Esophagus squamous epithelium (tissue), 5 donors: ENCODE measurements at regions not wholly inside any gene's neighbourhood (a gene's known extent, or its start where the extent isn't known, plus 50 kb on each side); places are given as distances from the start of the nearest gene placed in this dataset.

ENCODE experiments used
- DNase-seq: peaks from one replicate; lab custom pipeline; 2025; lab: John Stamatoyannopoulos, UW
- H3K27ac ChIP-seq, 4 donors: fragments of 200-600 bp; sonication (generic); one replicate each; pipeline ENCODE4 v1.5.1; 2016 to 2019; ENCODE audit warnings: mild to moderate bottlenecking in 1 of 4
- H3K27me3 ChIP-seq, 4 donors: fragments of 200-600 bp; sonication (generic); 1 replicate in 3 of 4; 2 replicates in 1 of 4; pipeline versions ENCODE4 v1.5.1 to v1.6.0; 2017 to 2021; ENCODE audit warnings: antibody characterized with exemption in 1 of 4
- H3K36me3 ChIP-seq, 3 donors: fragments of 200-600 bp; sonication (generic); one replicate each; pipeline ENCODE4 v1.5.1; 2016 to 2019
- H3K4me1 ChIP-seq, 3 donors: fragments of 200-600 bp; sonication (generic); one replicate each; pipeline ENCODE4 v1.5.1; 2017 to 2019
- H3K4me3 ChIP-seq, 4 donors: fragments of 200-600 bp; sonication (generic); 1 replicate in 3 of 4; 2 replicates in 1 of 4; pipeline ENCODE4 v1.5.1; 2016 to 2019; ENCODE audit warnings: mild to moderate bottlenecking in 2 of 4, moderate library complexity in 1 of 4
- H3K9me3 ChIP-seq, 3 donors: fragments of 200-600 bp; sonication (generic); one replicate each; pipeline ENCODE4 v1.5.1; 2016 to 2019
- POLR2A ChIP-seq, 4 donors: fragments of 450-650 bp; IDR thresholded peaks; one replicate each; pipeline ENCODE4 v1.6.1; 2017; ENCODE audit warnings: antibody characterized with exemption in 4 of 4, mild to moderate bottlenecking in 4 of 4, moderate library complexity in 3 of 4
- WGBS, 2 donors: methylation state at CpG; one replicate each; pipeline ENCODE4 v1.1.5; 2018; 5-methylcytosine and 5-hydroxymethylcytosine counted together
- intact Hi-C: fragments of 100-400 bp; cut with DNase I; formaldehyde crosslinking; loops from one replicate; pipeline ENCODE4 v1.15.0; 2022
- TF ChIP-seq, protein P1 (sequence below), 6 experiments: fragments of 450-650 bp in 4 of 6; fragments of 200-600 bp in 2 of 6; sonication (generic) in 2 of 6; IDR thresholded peaks; one replicate each; pipeline ENCODE4 v1.5.1; 2016 to 2019; ENCODE audit warnings: antibody characterized with exemption in 6 of 6, mild to moderate bottlenecking in 4 of 6, moderate library complexity in 4 of 6
- donor health status: DM: yes; HTN: yes; CAD: no.

GRCh38 chr14:71730471-71730870 lies 201.8 kb upstream of the RGS6 start:
- intact Hi-C loops, result no loop called here
- Histone ChIP-seq H3K36me3 (peaks cover 0 to 92% (median 5%) of the 10 kb centered on the region in 3 donors), H3K9me3 (no peaks in the 10 kb centered on the region), H3K27me3 (no peaks in the 10 kb centered on the region), H3K27ac (no peak overlapping the region), H3K4me1 (peaks cover 0 to 12% (median 5%) of the 10 kb centered on the region in 3 donors), H3K4me3 (no peak overlapping the region)
- WGBS, 2 donors, result 75% methylated on average over 1 of the region's 1 CpG
- no peak for DNase-seq
- no peak for TF ChIP-seq POLR2A (IDR thresholded peaks at IDR 0.05)
- TF ChIP-seq, protein P1, sequence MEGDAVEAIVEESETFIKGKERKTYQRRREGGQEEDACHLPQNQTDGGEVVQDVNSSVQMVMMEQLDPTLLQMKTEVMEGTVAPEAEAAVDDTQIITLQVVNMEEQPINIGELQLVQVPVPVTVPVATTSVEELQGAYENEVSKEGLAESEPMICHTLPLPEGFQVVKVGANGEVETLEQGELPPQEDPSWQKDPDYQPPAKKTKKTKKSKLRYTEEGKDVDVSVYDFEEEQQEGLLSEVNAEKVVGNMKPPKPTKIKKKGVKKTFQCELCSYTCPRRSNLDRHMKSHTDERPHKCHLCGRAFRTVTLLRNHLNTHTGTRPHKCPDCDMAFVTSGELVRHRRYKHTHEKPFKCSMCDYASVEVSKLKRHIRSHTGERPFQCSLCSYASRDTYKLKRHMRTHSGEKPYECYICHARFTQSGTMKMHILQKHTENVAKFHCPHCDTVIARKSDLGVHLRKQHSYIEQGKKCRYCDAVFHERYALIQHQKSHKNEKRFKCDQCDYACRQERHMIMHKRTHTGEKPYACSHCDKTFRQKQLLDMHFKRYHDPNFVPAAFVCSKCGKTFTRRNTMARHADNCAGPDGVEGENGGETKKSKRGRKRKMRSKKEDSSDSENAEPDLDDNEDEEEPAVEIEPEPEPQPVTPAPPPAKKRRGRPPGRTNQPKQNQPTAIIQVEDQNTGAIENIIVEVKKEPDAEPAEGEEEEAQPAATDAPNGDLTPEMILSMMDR (IDR thresholded peaks at IDR 0.05), result no peak

GRCh38 chr14:71731096-71731495 lies 201.1 kb upstream of the RGS6 start:
- WGBS, 2 donors, result 94 to 99% methylated on average over 5 of the region's 5 CpGs
- TF ChIP-seq, protein P1 (IDR thresholded peaks at IDR 0.05), result no peak
- no peak for TF ChIP-seq POLR2A (IDR thresholded peaks at IDR 0.05)
- Histone ChIP-seq H3K9me3 (no peaks in the 10 kb centered on the region), H3K4me1 (peaks cover 0 to 6% (median 0%) of the 10 kb centered on the region in 3 donors), H3K27me3 (no peaks in the 10 kb centered on the region), H3K4me3 (no peak overlapping the region), H3K36me3 (peaks cover 0 to 92% (median 5%) of the 10 kb centered on the region in 3 donors), H3K27ac (no peak overlapping the region)
- no peak for DNase-seq
- intact Hi-C loops, result no loop called here

GRCh38 chr14:71733210-71733883 lies 198.9 kb upstream of the RGS6 start:
- Histone ChIP-seq H3K4me3 (no peak overlapping the region), H3K27me3 (no peaks in the 10 kb centered on the region), H3K9me3 (no peaks in the 10 kb centered on the region), H3K27ac (peak overlapping the region in 1 of 4 donors; percentile 5), H3K4me1 (no peaks in the 10 kb centered on the region), H3K36me3 (peaks cover 0 to 100% (median 5%) of the 10 kb centered on the region in 3 donors)
- TF ChIP-seq, protein P1 (IDR thresholded peaks at IDR 0.05), result no peak
- TF ChIP-seq POLR2A (IDR thresholded peaks at IDR 0.05), result no peak
- intact Hi-C loops, result no loop called here
- no peak for DNase-seq
- WGBS, 2 donors, result 75 to 84% methylated on average over 1 to 5 of the region's 6 CpGs

DNA sequence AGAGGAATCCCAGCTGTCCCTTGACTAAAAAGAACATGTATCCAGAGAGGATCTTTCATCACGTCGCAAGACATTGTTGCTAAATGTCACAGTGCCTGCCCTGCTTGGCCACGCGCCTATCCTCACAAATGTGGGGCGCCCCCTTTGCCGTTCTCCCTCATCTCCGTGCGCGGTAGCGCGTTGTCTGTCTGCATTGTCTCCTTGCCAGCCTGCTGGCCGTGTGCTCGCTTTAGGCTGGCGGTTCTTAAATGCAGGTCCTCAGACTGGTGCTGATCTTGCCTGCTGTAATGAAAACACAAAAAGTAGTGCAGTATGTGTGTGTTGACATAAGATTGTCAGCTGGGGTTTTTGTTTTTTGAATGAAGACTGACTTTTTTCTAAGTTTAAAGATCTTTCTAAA lies 198.2 kb upstream of the RGS6 start:
- 93 to 95% methylated on average over 14 of the region's 14 CpGs for WGBS, 2 donors
- peaks cover 0 to under 1% (median 0%) of the 10 kb centered on the region in 3 donors for H3K4me1 ChIP-seq
- DNase-seq, result no peak
- no peak for TF ChIP-seq POLR2A (IDR thresholded peaks at IDR 0.05)
- TF ChIP-seq, protein P1 (IDR thresholded peaks at IDR 0.05), result no peak
- no peak overlapping the region for H3K4me3 ChIP-seq
- H3K27me3 ChIP-seq, result no peaks in the 10 kb centered on the region
- no peaks in the 10 kb centered on the region for H3K9me3 ChIP-seq
- H3K36me3 ChIP-seq, result peaks cover 0 to 100% (median 5%) of the 10 kb centered on the region in 3 donors
- peak overlapping the region in 1 of 4 donors; percentile 5 for H3K27ac ChIP-seq
- intact Hi-C loops, result no loop called here

DNA sequence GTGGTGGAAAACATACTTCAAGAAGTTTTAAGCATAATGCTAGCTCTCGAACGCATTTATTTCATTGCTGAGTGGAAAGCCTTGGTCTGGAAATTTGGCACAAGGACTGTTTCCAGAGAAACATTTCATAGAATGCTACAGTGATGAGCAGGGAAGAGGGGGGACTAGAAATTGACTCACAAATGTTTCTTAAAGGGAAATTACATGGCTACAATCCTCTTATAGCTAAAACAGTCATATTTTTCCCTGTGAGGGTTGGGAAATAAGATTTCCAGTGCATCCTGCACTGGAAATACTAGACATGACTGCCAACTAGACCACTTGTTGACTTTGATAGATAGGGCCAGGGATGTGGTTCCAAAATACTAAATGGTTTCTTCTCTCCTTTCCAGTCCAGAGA lies 197.3 kb upstream of the RGS6 start:
- no peaks in the 10 kb centered on the region for H3K27me3 ChIP-seq
- no peak overlapping the region for H3K27ac ChIP-seq
- no peak for TF ChIP-seq POLR2A (IDR thresholded peaks at IDR 0.05)
- TF ChIP-seq, protein P1 (IDR thresholded peaks at IDR 0.05), result no peak
- no peak for DNase-seq
- H3K4me1 ChIP-seq, result peaks cover 0 to 8% (median 0%) of the 10 kb centered on the region in 3 donors
- no peaks in the 10 kb centered on the region for H3K9me3 ChIP-seq
- H3K36me3 ChIP-seq, result peaks cover 0 to 96% (median 5%) of the 10 kb centered on the region in 3 donors
- 74 to 87% methylated on average over 2 of the region's 2 CpGs for WGBS, 2 donors
- intact Hi-C loops, result no loop called here
- H3K4me3 ChIP-seq, result no peak overlapping the region
